ENCODE measurements at regions not wholly inside any gene's neighbourhood (a gene's known extent, or its start where the extent isn't known, plus 50 kb on each side); places are given as distances from the start of the nearest gene placed in this dataset.
"Not testable (repeated sequence)": the region's sequence is repeated elsewhere in the genome, so short reads cannot be mapped to it uniquely, and the experiment has no call there.

- ATAC-seq, result no peak
- DNase-seq (ENCODE audit: low spot score), result no peak
These were observed 840.6 kb downstream of the BRINP3 start for GRCh38 chr1:189637041-189637440.

- DNase-seq (ENCODE audit: low spot score); ATAC-seq: not testable (repeated sequence)
These were observed 833.5 kb downstream of the BRINP3 start for GRCh38 chr1:189644156-189644555.

DNA sequence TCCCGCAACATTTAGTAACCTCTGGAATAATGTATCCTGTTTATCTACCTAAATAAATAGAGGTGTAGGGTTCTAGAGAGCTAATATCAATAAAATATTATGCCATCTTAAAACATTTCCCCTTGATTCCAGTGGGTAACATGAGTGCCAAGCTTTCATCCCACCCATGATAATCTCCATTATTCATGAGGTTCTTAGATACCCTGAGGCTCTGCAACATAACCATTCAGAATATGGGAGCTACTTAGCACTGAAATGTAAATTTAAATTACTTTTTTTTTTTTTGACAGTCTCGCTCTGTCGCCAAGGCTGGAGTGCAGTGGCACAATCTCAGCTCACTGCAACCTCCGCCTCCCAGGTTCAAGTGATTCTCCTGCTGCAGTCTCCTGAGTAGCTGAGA lies 832.7 kb downstream of the BRINP3 start:
- ATAC-seq (no peak), DNase-seq (ENCODE audit: low spot score) (no peak)

DNA sequence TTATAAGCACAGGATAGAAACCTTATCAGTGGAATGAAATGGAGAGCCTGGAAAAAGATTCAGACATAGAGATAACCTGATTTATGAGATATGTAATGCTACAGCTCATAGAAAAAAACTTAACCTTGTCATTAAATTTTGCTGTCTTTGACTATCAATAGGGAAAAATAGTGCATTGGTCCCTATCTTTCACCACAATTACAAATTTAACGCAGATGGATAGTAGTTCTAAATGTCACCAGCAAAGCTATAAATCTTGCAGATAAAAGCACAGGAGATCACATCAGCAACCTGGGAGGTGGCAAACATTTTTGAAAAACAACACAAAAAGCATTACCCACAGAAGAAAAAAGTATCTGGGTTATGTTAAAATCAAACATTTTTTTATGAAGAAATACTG lies 831.6 kb downstream of the BRINP3 start:
- DNase-seq (ENCODE audit: low spot score), result no peak
- ATAC-seq, result no peak

- no peak for DNase-seq (ENCODE audit: low spot score)
- no peak for ATAC-seq
These were observed 822.8 kb downstream of the BRINP3 start for GRCh38 chr1:189654906-189655305.

GRCh38 chr1:189656628-189657530 lies 820.8 kb downstream of the BRINP3 start:
- no peak for ATAC-seq
- no peak for DNase-seq (ENCODE audit: low spot score)

DNA sequence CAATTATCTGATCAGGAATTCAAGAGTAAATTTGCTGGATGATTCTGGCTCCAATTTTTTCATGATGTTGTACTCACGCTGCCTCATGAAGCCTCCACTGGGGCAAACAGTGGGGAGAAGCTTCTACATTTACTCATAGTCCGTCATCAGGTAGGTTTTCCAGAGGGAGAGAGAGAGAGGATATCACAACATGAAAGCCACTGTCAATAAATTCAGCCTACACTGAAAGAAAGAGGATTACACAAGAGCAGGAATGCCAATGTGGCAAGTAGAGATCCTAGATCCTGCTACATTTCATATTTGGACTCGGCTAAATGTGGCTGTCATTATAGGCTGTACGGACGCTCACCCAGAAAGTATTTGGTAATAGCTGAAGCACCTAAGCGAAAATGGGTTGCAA lies 819.9 kb downstream of the BRINP3 start:
- ATAC-seq (no peak), DNase-seq (ENCODE audit: low spot score) (no peak)

DNA sequence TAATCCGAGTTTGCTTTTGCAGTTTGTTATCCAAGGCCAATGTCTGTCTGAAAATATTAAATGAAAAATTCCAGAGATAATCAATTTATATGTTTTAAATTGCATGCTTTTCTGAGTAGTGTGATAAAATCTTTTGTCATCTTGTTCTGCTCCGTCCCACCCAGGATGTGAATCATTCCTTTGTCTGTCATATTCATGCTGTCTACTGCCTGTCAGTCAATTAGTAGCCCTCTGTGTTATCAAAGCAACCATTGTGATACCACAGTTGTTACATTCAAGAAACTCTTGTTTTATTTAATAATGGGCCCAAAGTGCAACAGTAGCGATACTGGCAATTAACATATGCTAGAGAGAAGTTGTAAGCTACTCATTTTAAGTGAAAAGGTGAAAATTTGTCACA lies 819.3 kb downstream of the BRINP3 start:
- no peak for DNase-seq (ENCODE audit: low spot score)

DNA sequence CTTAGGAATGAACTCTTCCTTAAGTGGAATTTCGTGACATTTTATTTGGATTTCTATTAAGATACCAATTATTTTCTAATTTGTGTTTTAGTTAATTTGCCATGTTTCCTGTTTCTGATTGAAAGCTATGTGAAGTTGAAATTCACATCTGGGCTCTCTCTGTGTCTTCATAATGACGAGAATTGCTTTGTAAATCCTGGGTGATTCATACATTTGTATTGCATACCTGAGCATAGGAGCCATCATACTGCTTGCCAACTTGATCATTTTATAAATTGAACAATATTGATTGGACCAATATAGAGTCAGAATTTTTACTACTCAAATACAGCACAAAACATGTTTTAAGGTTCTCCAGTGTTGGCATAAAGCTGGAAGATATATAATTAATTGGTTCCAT lies 817.9 kb downstream of the BRINP3 start:
- DNase-seq (ENCODE audit: low spot score) (no peak), ATAC-seq (no peak)

More for the DNA sequence above, 819.3 kb downstream of the BRINP3 start:
- ATAC-seq, result no peak

DNA sequence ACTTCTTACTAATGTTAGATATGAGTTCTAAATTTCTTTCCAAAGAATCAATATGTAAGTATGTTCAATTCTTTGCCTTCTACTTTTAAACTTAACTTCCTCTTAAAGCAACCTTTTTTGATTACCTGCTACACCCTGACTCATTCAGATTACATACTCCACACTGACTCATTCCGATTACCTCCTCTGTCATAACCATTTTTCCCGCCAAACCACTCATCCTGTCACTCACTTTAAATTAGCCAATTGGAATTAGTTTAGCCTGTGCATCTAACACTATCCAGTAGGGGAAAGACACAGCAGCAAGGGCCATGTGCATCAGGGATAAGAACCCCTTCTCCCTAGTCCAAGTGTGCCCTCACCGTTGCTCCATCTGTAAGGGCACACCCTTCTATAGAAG lies 815.5 kb downstream of the BRINP3 start:
- ATAC-seq (no peak), DNase-seq (ENCODE audit: low spot score) (no peak)

- no peak for DNase-seq (ENCODE audit: low spot score)
- no peak for ATAC-seq
These were observed 807.8 kb downstream of the BRINP3 start for GRCh38 chr1:189669846-189670245.

GRCh38 chr1:189673217-189673616 lies 804.4 kb downstream of the BRINP3 start:
- ATAC-seq (no peak), DNase-seq (ENCODE audit: low spot score) (no peak)

- ATAC-seq (no peak), DNase-seq (ENCODE audit: low spot score) (no peak)
These were observed 801.9 kb downstream of the BRINP3 start for GRCh38 chr1:189675712-189676244.

- DNase-seq (ENCODE audit: low spot score) (no peak), ATAC-seq (no peak)
These were observed 798.9 kb downstream of the BRINP3 start for GRCh38 chr1:189678779-189679178.

DNA sequence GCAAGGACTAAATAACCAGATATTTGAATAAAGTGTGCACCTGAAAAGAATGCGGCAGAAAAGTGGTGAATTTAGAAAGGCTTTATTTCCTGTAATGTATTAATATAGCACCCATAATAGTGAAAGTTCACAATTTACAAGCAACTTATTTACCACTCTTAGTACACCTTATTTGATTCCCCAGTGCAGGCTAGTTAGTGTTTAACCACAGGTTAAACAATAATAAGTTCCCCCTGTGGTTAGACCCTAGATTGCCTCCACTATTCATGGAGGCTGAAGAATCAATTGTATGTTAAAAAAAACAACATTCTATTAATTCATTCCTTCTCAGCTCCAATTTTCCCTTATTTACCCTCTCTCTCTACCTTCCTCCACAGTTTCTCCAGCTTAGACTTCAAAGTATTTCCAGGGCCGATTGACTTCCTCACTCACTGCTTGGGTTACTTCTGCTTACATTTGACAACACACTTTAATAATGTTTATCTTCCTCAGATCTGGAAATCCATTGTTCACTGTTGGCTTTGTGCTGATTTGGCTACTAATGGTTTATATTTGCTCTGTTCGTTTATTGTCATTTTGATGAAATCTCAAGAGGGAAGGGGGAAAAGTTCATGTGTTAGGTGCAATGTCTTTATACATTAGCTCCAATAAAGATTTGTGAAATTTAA lies 796.3 kb downstream of the BRINP3 start:
- no peak for ATAC-seq
- no peak for DNase-seq (ENCODE audit: low spot score)

DNA sequence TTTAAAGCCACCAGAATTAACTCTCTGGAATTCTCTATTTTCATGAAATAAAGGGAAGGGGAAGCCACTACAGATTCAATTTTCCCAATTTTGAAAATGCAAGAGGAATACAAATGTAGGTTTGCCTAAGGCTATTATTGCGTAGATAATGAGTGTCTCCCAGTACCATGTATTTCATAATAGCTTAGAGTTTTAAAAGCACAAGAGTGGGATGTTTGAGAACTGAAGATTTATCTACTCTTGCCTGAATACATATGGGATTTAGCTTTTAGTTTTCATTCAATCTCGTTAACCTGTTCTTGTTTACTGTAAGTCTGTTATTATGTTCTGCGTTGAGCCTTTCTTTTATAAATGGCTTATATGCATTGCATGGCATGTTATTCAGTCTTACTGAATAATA lies 795.1 kb downstream of the BRINP3 start:
- ATAC-seq, result no peak
- DNase-seq (ENCODE audit: low spot score), result no peak

DNA sequence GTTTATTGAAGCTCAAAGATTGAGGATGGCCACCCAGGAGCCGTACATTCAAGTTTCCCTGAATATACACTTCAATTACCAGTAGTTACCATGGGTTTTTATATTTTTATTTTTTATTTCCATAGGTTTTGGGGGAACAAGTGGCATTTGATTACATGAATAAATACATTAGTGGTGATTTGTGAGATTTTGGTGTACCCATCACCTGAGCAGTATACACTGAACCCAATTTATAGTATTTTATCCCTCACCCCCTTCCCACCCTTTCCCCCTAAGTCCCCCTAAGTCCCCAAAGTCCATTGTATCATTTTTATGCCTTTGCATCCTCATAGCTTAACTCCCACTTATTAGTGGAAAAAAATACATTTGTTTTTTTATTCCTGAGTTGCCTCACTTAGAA lies 791.4 kb downstream of the BRINP3 start:
- ATAC-seq, result no peak

GRCh38 chr1:189693140-189693539 lies 784.5 kb downstream of the BRINP3 start:
- ATAC-seq (no peak), DNase-seq (ENCODE audit: low spot score) (no peak)

More for the DNA sequence above, 791.4 kb downstream of the BRINP3 start:
- DNase-seq (ENCODE audit: low spot score), result no peak

DNA sequence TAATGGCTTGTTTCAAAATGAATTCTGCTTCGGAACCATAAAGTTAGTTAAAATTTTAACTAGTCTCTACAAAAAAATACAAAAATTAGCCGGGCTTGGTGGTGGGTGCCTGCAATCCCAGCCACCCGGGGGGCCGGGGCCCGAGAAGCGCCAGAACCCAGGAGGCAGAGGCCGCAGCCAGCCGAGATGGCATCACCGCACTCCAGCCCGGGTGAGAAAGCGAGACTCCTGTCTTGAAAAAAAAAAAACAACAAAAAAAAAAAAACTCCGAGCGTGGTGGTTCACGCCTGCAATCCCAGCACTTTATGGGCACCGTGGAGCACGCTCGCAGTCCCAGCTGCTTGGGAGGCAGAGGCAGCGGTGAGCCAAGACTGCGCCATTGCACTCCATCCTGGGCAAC lies 781.4 kb downstream of the BRINP3 start:
- DNase-seq (ENCODE audit: low spot score) (no peak), ATAC-seq (no peak)

DNA sequence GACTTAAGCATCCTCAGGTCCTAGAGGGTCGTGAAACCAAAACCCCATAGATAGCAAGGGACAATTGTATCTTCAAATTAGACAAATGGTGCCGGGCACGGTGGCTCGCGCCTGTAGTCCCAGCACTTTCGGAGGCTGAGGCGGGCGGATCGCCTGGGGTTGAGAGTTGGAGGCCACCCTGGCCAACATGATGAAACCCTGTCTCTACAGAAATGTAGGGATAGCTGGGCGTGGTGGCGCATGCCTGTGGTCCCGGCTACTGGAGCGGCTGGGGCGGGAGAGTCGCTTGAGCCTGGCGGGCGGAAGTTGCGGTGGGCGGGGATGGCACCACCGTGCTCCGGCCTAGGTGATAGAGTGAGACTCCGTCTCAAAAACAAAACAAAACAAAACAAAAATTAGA lies 780.6 kb downstream of the BRINP3 start:
- DNase-seq (ENCODE audit: low spot score), result no peak
- ATAC-seq, result no peak

- DNase-seq (ENCODE audit: low spot score) (no peak), ATAC-seq (no peak)
These were observed 776.1 kb downstream of the BRINP3 start for GRCh38 chr1:189701606-189702005.

GRCh38 chr1:189706594-189706993 lies 771.1 kb downstream of the BRINP3 start:
- ATAC-seq, result no peak
- DNase-seq (ENCODE audit: low spot score), result no peak

Data from left lobe of liver (tissue), 2 donors.